Urothelium cell line (cell line): ENCODE measurements at regions not wholly inside any gene's neighbourhood (a gene's known extent, or its start where the extent isn't known, plus 50 kb on each side); places are given as distances from the start of the nearest gene placed in this dataset.
"Not testable (repeated sequence)": the region's sequence is repeated elsewhere in the genome, so short reads cannot be mapped to it uniquely, and the experiment has no call there.

Source experiments
- DNase-seq: peaks from one replicate; pipeline ENCODE4 v3.0.0; 2011; ENCODE audit warnings: low spot score, mixed read lengths
- FAIRE-seq: peaks from 2 replicates; lab custom pipeline; 2011; peaks lifted over from hg19 to GRCh38; lab: Jason Lieb, UNC

DNA sequence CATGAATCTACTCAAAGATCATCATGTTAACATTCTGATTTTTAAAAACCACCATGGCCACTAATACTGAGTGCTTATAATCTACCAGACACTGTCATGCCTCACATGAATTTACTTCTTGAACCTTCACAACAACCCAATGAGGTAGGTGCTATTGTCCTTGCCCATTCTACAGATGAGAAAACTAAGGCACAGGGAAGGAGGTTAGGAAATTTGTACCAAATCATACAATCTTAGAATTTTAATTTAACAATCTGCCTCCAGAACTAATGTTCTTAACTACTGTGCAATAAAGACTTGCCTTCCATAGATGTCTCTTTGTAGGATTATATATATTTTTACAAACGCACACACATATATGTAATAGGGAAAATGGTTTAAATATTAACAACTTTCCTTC, 269.5 kb downstream of the ALDH8A1 start:
- DNase-seq: no peak
- no peak for FAIRE-seq

DNA sequence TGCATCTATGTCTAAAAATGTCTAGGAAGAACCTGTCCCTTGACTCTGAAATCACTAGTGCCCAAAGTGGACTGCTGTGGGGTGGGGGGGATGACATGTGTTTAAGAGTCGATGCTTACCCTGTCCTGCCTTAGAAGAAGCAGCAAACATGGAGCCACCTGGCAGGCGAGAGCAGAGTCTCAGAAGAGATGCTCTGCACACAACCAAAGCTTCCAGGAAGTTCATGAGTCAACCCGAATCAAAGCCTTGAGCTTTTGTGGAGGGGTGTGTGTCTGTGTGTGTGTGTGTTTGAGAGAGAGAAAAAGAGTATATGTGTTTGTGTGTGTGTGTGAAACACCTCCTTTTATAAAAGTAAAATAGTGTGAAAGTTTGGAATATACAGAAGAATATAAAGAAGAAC, 269.9 kb downstream of the ALDH8A1 start:
- no peak for FAIRE-seq
- DNase-seq: no peak

DNA sequence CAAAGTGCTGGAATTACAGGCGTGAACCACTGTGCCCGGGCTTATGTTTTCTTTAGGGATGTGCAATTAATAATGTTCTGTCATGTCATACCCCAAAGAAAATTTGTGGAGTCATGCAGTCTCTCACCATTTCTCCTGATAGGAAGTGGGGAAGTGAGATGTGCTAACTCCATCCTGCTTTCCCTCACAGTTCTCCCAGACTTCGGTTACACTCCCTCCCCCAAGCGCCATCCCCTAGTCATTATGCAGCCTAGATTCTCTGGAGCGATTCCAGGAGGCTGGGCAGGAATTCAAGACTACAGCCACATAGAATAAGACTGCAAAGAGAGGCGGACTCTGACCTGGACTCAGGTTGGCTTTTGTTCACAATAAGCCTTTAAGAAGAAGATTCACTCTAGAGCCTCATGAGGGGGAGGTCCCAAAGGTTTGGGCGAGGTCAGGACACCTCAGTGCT, 271.4 kb downstream of the ALDH8A1 start:
- FAIRE-seq (no peak), DNase-seq (peak; percentile 36)

DNA sequence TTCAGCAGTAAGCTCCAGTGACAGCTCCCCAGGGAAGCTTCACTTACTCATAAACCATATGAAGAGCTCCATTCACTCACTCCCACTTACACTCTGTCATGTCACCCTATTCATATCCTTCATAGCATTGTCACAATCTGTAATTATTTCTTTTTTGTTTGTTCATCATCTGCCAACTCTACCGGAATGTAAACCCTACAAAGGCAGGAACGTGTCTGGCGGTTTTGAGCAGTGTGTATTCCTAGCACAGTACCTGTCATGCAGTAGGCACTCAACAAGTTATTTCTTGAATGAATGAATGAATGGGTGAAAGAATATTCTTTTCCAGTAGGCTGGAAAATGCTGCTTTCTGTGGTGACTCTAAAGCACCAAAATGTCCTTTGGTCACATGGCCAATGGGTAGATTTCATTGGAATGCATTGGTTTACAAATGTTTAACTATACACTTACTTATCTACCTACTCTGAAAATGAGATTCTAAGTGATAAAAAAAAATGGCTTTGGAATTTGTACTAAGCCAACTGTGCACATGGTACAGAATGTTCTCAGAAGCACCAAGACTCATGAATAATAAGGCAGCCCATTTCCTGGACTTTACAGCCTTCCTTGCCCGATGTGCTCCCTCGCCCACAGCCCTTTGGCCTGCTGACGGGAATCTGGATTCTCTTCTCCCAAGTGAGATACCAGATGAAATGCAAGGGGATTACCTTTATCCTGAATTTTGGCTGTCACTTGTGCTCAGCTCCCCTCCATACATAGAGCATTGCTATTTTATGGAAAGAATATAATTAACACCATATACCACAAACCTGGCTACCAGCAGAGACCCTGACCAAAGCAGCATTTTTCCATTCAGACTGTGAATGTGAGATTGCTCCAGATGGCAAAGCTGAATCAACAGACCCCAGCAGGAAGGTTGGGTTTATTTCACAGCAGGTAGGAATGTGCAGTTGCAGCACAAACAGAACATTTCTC, 273.3 kb downstream of the ALDH8A1 start:
- no peak for FAIRE-seq

DNA sequence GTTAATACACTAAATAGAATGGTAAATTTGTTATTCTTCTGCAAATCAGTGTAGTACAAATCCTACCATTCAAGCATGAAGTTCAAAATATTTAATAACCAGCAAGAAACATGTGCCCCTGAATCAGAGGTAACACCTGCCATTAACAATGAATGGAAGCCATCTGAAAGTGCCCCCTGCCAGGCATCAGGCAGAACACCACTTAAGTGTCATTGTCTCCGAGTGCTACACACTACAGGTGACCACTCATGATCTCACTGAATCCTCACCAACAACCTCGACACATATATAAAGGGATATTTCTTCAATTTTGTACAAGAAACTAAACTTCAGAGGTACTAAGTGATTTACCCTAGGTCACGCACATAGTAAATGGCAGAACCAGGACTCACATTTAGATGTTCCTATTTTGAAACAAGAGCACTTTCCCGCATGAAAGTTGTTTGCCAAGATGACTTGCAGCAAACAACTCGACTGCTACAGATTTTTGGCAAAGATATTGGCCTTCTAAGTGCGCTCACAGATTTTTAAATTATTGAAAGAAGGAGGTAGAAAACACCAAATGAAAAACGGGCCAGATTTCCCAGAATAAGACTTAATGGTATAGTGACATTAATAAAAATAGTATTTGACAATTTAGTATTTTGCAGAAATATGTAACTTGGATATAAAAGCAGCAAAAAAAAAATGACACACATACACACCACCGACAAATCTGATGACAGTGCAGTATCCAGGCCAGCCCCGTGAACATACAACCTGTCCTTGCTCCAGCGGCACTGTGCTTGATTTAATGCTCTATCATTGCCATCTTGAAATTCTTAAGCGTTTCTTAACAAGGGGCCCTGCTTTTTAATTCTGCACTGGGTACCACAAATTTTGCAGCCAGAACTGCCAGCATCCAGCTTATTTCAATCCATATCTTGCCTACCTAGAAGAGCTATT, 274.5 kb downstream of the ALDH8A1 start:
- no peak for FAIRE-seq
- DNase-seq: no peak

More for the DNA sequence above, 273.3 kb downstream of the ALDH8A1 start:
- no peak for DNase-seq

DNA sequence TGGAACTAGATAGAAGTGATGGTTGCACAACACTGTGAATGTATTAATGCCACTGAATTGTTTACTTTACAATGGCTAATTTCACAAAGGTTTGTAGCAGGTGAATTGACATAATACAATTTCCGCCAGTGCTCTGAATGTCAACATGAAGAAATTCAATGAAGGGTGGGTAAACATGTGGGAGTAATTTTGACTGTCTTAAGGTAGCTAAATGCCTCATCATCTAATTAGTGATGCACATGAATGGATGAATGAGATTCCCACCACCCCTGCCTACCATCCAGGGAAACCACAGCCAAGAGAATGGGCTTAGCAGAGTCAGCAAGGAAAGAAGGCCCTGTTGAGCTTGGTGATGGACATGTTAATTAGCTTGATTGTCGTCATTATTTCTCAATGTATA, 275.3 kb downstream of the ALDH8A1 start:
- DNase-seq: no peak
- FAIRE-seq: no peak

DNA sequence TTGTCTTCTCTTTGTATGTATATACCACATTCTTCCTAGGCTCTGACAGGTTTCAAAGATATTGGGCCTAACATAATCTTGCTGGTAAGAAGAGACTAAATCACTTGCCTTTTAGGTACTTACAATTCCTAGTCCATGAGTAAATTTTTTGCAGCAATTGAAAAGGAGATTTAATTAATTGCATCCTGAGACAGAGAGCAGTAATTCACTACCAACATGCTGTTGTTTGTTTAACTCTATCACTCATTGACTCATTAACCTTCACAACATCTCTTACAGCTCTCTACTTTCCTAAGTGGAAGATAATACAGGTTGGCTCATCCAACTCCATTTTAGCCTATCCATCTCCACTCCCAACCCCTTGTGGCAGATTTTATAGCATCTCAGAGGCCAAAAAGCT, 280.4 kb downstream of the ALDH8A1 start:
- DNase-seq (no peak), FAIRE-seq (no peak)

DNA sequence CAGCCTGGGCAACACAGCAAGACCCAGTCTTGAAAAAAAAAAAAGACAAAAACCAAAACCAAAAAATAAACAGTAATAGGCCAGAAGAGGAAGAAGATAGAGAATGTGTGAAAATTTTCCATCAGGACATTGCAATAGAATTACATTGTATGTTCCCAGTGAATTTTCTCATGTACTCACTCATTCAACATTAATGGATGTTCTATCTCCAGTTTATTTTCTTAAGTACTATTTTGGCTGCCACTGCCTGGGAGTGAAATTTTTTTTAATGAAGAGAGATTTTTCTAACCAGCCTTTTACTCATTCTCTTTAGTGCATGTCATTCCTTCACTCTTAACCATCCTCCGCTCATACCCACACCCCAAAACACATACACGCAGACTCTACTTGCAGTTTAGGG, 282.8 kb downstream of the ALDH8A1 start:
- DNase-seq (no peak), FAIRE-seq (no peak)

DNA sequence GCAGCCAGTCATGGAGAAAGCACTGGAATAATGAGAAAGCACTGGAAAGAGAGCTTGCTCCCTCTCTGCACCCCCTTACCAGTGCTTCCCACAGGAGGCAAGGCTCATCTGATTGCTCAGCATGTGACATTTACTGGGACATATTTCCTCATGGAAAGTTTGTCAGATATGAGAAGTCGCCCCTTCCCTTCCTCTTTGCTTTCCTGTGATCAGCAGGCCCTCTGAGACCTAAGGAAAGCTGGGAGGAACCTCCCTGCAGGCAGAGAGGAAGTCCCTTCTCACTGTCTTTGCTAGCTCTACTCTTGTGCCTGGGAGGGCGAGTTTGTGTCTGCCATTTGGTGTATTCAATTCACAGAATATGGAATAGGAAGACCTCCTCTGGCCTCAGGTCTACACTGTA, 283.8 kb downstream of the ALDH8A1 start:
- DNase-seq (no peak), FAIRE-seq (no peak)

DNA sequence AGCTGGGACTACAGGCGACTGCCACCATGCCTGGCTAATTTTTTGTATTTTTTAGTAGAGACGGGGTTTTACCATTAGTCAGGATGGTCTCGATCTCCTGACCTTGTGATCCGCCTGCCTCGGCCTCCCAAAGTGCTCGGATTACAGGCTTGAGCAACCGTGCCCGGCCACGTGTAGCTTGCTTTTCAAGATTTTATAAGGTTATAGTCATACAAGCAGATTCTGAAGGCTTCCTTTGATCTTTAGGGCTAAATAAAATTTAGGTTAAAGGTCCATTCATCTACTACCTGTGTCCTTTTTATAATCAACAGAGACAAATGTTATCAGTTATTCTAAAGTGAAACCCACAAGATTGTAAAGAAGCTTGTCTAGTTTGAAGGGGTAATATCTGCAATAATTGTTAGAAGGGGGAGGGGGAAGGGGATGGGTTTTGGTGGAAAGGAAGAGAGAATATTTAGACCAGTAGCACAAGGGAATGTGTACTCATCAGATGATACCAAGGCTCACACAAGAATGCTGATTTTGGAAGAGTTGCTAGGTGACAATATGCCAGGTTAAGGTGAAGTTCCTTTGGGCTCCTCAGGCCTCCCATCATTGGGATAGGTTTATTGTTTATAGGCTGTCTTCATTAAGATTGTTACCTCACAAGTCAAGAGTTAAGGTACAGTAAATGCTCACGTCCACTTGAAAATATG, 284.7 kb downstream of the ALDH8A1 start:
- FAIRE-seq: no peak

DNA sequence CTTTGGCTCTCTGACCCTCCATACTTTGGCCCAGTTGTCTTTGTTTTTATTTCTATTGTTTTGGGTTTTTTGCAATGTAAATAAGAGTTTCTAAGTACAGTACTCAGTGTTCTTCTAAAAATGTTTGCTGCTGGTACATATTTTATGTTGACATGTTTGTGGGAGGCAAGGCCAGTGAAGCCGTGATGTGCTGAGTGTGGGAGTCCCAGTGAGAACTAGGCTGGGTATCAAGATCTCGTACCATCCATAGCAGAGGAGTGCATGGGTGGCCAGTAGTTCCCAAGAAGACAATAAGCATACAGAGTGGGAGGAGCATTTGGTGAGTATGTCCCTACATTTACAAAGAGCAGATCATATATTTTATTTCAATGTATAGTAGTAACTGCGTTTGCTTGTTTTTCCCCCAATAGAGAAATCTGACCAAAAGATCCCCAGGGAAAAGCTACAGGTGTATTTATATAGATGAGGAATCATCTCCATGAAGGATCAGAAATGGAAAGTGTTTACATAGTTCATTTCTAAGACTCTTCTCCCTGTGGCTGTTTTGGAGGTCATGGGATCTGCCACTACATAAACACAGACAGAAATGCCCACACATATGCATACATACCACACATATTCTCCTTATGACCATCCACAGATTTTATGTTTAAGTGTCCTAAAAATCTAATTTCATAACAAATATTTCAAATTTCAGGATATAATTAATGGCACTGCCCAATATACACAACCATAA, 285.9 kb downstream of the ALDH8A1 start:
- FAIRE-seq: no peak
- no peak for DNase-seq

More for the DNA sequence above, 284.7 kb downstream of the ALDH8A1 start:
- no peak for DNase-seq

DNA sequence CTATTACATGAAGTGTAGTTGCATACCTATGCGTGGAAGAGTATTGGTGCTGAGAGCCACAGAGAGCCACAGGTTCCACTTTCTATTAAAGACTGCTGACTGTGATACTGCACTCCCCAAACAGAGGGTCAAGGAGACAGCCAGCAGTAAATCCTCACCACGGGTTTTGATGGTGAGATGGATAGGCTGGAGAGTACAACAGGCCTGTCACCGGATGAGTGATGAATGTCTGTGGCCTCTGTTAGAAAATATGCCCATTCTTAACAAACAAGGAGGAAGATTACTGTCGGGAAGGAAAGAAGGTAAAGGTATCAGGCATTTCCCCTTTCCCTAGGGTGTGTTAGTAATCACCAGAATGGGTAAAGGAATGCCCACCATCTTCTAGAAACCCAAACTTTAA, 286.5 kb downstream of the ALDH8A1 start:
- no peak for FAIRE-seq

DNA sequence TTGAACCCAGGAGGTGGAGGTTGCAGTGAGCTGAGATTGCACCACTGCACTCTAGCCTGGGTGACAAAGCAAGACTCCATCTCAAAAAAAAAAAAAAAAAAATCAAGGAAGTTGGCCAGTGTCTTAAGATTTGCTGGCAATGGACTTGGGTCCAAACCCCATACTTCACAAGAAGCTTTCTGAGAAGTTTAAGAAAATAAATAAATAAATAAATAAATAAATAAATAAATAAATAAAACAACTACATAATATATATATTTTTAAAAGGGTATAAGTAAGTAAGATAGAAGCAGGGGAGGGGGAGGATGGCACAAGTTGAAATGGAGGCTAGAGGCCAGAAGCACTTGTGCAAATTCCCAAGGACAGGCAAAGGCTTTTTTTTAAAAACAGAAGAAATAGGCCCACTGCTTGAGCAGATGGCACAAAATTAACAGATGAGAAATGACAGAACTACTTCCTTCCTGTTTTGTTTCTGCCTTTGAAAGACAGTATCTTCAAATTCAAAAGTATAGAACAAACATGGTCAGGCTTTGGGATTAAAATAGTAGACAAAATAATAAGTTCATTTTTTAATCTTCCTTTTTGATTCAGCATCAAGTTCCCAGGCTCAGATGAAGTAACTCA, 287.7 kb downstream of the ALDH8A1 start:
- no peak for DNase-seq
- FAIRE-seq: no peak

More for the DNA sequence above, 286.5 kb downstream of the ALDH8A1 start:
- DNase-seq: no peak

DNA sequence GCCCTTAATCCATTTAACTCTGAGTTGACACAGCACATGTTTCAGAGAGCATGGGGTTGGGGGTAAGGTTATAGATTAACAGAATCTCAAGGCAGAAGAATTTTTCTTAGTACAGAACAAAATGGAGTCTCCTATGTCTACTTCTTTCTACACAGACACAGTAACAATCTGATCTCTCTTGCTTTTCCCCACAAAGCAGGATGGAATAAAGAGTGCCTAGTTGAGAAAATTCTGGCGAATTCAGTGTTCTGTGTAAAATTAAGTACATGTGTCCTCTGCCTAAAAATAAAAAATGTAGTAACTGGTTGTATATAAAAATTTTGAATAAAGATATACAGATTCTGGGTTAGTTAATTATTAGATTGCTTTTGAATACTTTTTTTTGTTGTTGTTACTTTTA, 290.0 kb downstream of the ALDH8A1 start:
- not testable (repeated sequence) for DNase-seq, FAIRE-seq

DNA sequence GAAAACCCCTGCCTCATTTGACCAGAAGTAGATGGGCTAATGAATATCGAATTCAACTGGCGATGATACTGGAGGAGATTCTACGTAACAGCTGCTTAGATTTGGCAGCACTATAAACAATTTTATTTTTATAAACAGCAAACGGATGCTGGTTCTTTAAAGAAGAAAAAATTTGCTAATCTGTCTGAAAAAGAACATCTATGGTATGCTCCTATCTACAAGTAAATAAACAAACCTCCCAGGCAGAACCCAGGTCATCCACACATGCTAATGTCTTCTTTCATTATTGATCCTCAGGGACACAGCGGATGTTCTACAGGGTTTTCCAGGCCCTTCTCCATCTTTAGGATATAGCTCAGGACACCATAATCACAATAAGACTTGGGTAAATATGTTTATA, 291.3 kb downstream of the ALDH8A1 start:
- DNase-seq (no peak), FAIRE-seq (no peak)

DNA sequence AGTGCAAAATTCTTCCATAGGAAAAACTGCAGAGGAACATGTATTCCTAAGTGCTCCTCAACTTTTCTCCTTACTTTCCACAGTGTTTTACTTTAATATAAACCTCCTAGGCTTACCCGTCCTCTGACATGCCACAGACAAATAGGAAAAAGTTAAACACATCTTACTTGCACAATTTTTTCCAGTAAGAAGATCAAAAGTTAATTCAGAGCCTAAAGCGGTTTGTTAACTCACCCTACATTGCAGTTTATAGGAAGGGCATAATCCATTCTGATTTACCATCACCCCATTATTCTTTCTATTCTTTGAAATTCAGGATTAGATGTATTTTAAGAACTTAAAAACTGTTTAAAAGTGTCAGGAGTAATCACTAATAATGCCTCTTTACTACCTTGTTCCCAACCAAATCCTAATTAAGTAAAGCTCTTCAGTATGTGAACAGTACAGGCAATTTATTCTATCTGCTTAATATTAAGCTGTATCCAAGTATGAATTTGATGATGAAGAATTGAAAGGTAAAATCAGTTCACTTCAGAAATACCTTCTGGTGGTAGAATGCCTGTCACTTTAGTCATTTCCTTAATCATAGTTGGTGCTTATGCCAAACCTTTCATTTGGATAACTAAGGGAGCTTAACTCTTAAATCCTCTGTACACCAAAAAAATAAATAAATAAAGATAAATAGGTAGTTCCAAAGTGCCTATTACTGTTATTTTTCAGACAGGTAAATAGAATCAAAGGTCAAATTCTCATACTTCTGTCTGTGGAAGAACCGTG, 292.0 kb downstream of the ALDH8A1 start:
- FAIRE-seq: no peak
- no peak for DNase-seq

DNA sequence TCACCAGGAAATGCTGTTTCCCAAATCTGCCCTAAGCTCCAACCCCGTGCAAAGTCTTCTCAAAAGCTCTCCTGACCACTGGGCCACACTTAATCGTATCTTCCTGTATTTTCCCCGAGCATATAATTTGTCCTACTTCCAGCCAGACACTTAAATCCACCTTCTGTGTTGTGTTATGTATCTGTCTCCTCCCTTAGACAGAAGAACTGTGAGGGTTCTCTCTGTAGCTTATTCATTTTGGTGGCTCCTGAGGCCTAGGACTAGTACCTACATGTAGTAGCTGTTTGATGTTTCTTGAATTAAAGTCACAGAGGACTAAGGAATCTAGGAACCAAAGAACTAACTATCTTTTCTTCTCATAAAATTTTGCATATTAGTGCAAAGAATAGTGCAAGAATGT, 292.6 kb downstream of the ALDH8A1 start:
- no peak for FAIRE-seq
- DNase-seq: no peak

DNA sequence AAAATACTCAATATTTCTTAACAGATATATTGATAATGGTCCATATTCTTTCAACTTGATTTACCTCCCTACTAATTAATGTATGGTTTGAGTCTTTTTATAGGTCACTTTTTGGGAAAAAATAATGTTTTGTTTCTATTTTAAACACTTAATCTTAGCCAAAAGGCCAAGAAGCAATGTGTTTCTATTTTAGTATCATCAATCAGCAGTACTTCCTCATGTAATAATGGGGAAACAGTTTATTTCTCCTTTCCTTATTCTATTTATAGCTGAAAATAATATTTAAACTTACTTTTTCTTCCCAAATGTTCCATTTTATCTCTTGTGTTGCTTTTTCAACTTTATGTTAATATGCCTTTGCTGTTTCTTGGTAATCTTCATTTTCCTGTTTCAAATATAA, 295.1 kb downstream of the ALDH8A1 start:
- no peak for FAIRE-seq
- no peak for DNase-seq

DNA sequence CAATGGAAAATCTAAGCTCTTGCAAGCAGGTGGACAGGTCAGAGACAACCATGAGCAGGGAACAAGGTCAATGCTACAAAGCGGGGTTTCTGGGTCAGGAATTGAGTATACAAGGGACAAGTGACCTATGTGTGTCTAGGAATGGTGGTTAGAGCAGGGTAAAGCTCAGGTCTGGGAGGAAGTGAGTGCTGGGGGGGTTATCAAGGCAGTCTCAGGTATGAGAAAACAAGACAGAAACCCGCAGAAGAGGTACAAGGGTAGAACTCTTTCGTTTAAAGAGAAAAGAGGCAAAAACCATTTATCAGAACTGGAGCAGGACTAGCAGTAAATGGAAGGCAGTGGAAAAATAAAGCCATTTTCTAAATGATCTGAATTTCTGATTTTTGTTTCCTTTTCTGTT, 298.4 kb downstream of the ALDH8A1 start:
- no peak for DNase-seq
- FAIRE-seq: no peak
